Left lung (tissue), 4 donors: ENCODE measurements at regions not wholly inside any gene's neighbourhood (a gene's known extent, or its start where the extent isn't known, plus 50 kb on each side); places are given as distances from the start of the nearest gene placed in this dataset.
A peak's percentile ranks its signal among the peaks of the same experiment; 100 is the strongest.

Source experiments
- ATAC-seq: fragments of 200-7000 bp; cut with Tn5 transposase; one replicate; pipeline ENCODE4 v1.9.1; 2020; ENCODE audit warnings: moderate library complexity
- DNase-seq, 4 donors: peaks; one replicate each; pipeline ENCODE4 v3.0.0-alpha.2; 2013 to 2020
- H3K27ac ChIP-seq, 2 donors: fragments of 200-600 bp; sonication (generic) in 1 of 2; one replicate each; pipeline versions ENCODE4 v1.5.0 to v1.8.0; 2020 to 2021
- H3K27me3 ChIP-seq, 2 donors: fragments of 200-600 bp; sonication (generic) in 1 of 2; one replicate each; pipeline versions ENCODE4 v1.5.0 to v1.8.0; 2020 to 2021
- H3K36me3 ChIP-seq, 2 donors: fragments of 200-600 bp; sonication (generic) in 1 of 2; one replicate each; pipeline versions ENCODE4 v1.5.0 to v1.8.0; 2020 to 2021
- H3K4me1 ChIP-seq, 2 donors: fragments of 200-600 bp; one replicate each; pipeline ENCODE4 v1.8.0; 2021
- H3K4me3 ChIP-seq, 2 donors: fragments of 200-600 bp; sonication (generic) in 1 of 2; one replicate each; pipeline versions ENCODE4 v1.5.0 to v1.8.0; 2020 to 2021; ENCODE audit warnings: mild to moderate bottlenecking in 1 of 2
- H3K9me3 ChIP-seq, 2 donors: fragments of 200-600 bp; sonication (generic) in 1 of 2; one replicate each; pipeline versions ENCODE4 v1.5.0 to v1.8.0; 2020 to 2021
- intact Hi-C, 2 donors: fragments of 100-400 bp; cut with DNase I; formaldehyde crosslinking; loops; one replicate each; pipeline versions ENCODE4 v1.11.2 to v1.14.2; 2022
- TF ChIP-seq, protein P1 (sequence below), 2 donors: fragments of 200-600 bp; sonication (generic) in 1 of 2; IDR thresholded peaks; one replicate each; pipeline versions ENCODE4 v1.5.0 to v1.8.0; 2021; ENCODE audit warnings: antibody characterized with exemption in 2 of 2
- donor health status: DM: no; HTN: yes; CAD: no.
- donor health status: DM: no; HTN: no; CAD: no.

DNA sequence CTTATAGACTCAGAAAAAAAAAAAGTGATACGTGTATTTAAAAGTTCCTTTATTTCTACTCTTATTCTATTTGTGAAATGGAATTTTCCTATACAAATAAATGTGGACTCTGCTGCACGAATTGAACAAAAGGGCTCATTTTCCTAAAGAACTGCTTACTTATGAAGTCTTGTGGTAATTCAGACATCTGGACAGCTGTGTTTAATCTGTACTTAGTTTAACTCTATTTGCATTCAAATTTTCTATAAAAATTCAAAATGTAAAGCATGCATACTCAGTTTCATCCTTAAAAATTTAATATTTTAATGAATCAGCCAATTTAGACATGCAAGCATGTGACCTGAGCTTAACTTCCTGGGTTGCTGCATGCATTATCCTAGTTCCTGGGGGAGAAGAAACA, 118.0 kb upstream of the PCLO start:
- no peak for DNase-seq
- Histone ChIP-seq H3K4me1 (no peaks in the 10 kb centered on the region), H3K27me3 (no peaks in the 10 kb centered on the region), H3K36me3 (no peaks in the 10 kb centered on the region), H3K27ac (no peak overlapping the region), H3K9me3 (no peaks in the 10 kb centered on the region), H3K4me3 (no peak overlapping the region)
- TF ChIP-seq, protein P1, sequence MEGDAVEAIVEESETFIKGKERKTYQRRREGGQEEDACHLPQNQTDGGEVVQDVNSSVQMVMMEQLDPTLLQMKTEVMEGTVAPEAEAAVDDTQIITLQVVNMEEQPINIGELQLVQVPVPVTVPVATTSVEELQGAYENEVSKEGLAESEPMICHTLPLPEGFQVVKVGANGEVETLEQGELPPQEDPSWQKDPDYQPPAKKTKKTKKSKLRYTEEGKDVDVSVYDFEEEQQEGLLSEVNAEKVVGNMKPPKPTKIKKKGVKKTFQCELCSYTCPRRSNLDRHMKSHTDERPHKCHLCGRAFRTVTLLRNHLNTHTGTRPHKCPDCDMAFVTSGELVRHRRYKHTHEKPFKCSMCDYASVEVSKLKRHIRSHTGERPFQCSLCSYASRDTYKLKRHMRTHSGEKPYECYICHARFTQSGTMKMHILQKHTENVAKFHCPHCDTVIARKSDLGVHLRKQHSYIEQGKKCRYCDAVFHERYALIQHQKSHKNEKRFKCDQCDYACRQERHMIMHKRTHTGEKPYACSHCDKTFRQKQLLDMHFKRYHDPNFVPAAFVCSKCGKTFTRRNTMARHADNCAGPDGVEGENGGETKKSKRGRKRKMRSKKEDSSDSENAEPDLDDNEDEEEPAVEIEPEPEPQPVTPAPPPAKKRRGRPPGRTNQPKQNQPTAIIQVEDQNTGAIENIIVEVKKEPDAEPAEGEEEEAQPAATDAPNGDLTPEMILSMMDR (IDR thresholded peaks at IDR 0.05), result no peak
- intact Hi-C loops, result no loop called here
- no peak for ATAC-seq

DNA sequence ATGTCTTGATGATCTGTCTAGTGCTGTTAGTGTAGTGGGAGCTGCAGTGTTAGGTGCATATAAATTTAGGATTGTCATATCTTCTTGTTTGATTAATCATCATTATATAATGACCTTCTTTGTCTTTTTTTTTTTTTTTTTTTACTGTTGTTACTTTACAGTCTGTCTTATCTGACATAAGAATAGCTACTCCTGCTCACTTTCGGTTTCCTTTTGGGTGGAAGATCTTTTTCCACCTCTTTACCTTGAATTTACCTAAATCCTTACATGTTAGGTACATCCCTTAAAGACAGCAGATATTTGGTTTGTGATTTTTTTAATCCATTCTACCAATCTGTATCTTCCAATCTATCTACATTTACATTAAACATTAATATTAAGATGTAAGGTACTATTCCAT, 113.6 kb upstream of the PCLO start:
- TF ChIP-seq, protein P1 (IDR thresholded peaks at IDR 0.05), result no peak
- Histone ChIP-seq H3K27ac (no peak overlapping the region), H3K27me3 (no peaks in the 10 kb centered on the region), H3K4me1 (no peaks in the 10 kb centered on the region), H3K9me3 (no peaks in the 10 kb centered on the region), H3K4me3 (no peak overlapping the region), H3K36me3 (no peaks in the 10 kb centered on the region)
- no peak for DNase-seq
- no peak for ATAC-seq
- intact Hi-C loops, result no loop called here

DNA sequence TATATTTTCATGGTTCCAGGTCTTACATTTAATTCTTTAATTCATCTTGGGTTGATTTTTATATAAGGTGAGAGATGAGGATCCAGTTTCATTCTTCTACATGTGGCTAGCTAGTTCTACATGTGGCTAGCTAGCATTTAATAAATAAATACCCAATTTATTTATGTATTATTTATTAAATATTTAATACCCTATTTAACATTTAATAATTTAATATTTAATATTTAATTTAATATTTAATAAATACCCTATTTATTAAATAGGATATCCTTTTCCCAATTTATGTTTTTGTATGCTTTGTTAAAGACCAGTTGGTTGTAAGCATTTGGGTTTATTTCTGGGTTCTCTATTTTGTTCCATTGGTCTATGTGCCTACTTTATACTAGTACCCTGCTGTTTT, 111.0 kb upstream of the PCLO start:
- intact Hi-C loops, result no loop called here

DNA sequence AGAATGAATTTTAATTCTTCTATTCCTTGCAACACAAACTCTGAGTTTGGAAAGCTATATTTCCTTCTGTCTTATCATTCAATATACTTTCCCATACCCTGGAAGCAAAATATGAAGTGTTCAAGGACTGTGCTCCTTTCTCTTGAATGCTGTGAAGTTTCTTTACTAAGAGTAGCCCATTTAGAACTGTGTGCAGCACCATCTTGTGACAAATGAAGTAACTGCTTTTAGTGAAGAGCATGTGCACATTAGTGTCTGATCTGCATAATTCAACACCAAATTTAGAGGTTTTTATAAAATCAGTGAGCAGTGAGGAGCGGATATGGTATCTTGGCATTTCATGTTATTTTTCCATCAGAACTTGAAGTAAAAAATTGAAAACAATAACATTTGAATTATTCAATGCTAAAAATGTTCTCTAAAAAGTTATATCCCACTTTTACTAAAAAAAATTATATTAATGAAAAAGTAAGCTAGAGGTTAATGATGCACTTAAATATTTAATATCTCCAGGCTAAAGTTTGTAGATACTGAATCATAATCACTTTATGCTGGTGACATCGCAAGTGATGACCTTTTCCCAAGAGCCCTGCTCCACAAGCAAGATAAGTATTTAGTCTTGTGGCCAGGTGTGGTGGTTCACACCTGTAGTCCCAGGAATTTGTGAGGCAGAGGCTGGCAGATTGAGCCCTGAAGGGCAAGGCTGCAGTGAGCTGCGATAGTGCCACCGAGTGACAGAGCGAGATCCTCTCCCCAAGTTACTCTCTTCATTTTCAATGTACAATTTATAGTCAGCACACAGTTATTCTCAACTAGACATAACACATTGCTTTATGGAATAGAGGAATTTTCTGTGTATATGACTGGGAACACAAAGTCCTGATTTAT, 108.8 kb upstream of the PCLO start:
- Histone ChIP-seq H3K4me1 (no peaks in the 10 kb centered on the region), H3K4me3 (no peak overlapping the region), H3K9me3 (no peaks in the 10 kb centered on the region), H3K27ac (no peak overlapping the region), H3K27me3 (no peaks in the 10 kb centered on the region), H3K36me3 (no peaks in the 10 kb centered on the region)
- peak in 1 of 4 donors; percentile 49 for DNase-seq
- peak; percentile 84 for ATAC-seq
- TF ChIP-seq, protein P1 (IDR thresholded peaks at IDR 0.05), result no peak
- intact Hi-C loops, result no loop called here

More for the DNA sequence above, 111.0 kb upstream of the PCLO start:
- TF ChIP-seq, protein P1 (IDR thresholded peaks at IDR 0.05), result no peak
- DNase-seq (no peak), ATAC-seq (no peak)
- no peaks in the 10 kb centered on the region for H3K9me3 ChIP-seq
- H3K36me3 ChIP-seq, result no peaks in the 10 kb centered on the region
- no peaks in the 10 kb centered on the region for H3K4me1 ChIP-seq
- no peak overlapping the region for H3K4me3 ChIP-seq
- H3K27me3 ChIP-seq, result no peaks in the 10 kb centered on the region
- H3K27ac ChIP-seq, result no peak overlapping the region

DNA sequence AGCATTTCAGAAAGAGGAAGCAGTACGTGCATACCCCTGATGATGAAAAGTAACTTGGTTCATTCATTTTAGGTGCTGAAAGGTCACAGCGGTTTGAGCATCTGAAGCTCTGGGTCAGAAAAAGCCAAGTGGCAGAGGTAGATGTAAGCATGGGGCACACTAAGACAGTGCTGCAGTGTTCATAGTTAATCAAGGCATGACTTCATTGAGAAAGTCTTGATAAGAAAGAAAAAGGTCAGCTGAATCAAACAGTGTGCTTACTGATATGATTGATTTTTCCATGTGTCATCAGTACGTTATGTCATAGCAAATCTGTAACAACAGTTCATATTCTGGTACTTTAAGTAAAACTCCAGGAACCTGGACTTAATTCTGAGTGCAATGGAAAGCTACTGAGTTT, 107.7 kb upstream of the PCLO start:
- ATAC-seq (no peak), DNase-seq (no peak)
- TF ChIP-seq, protein P1 (IDR thresholded peaks at IDR 0.05), result no peak
- intact Hi-C loops, result no loop called here
- H3K36me3 ChIP-seq, result no peaks in the 10 kb centered on the region
- no peak overlapping the region for H3K4me3 ChIP-seq
- no peak overlapping the region for H3K27ac ChIP-seq
- no peaks in the 10 kb centered on the region for H3K4me1 ChIP-seq
- no peaks in the 10 kb centered on the region for H3K27me3 ChIP-seq
- H3K9me3 ChIP-seq, result no peaks in the 10 kb centered on the region
